H9 (cell line): ENCODE measurements at regions not wholly inside any gene's neighbourhood (a gene's known extent, or its start where the extent isn't known, plus 50 kb on each side); places are given as distances from the start of the nearest gene placed in this dataset.

Source experiments
- DNase-seq: peaks from one replicate; pipeline ENCODE4 v3.0.0-alpha.2; 2017
- H2AFZ ChIP-seq: one replicate; pipeline ENCODE4 v1.6.1; 2013; ENCODE audit warnings: mild to moderate bottlenecking, low read length, control low read depth, moderate library complexity
- H2AK5ac ChIP-seq: 2 replicates; pipeline ENCODE4 v1.6.1; 2013; ENCODE audit warnings: low read length, control low read depth, mixed read lengths; ENCODE audit not compliant: insufficient read length
- H2BK120ac ChIP-seq: one replicate; pipeline ENCODE4 v1.6.1; 2013; ENCODE audit warnings: low read depth, mild to moderate bottlenecking, low read length, control low read depth, inconsistent platforms; ENCODE audit not compliant: poor library complexity, severe bottlenecking
- H2BK12ac ChIP-seq: 2 replicates; pipeline ENCODE4 v1.6.1; 2013; ENCODE audit warnings: low read length, control low read depth, mixed read lengths, low read depth; ENCODE audit not compliant: insufficient read length
- H2BK15ac ChIP-seq: 2 replicates; pipeline ENCODE4 v1.6.1; 2013; ENCODE audit warnings: low read depth, low read length, control low read depth
- H2BK20ac ChIP-seq: one replicate; pipeline ENCODE4 v1.6.1; 2013; ENCODE audit warnings: low read depth, mild to moderate bottlenecking, low read length, control low read depth, inconsistent platforms; ENCODE audit not compliant: poor library complexity, severe bottlenecking
- H2BK5ac ChIP-seq: 2 replicates; pipeline ENCODE4 v1.6.1; 2013; ENCODE audit warnings: low read length, control low read depth, mixed read lengths; ENCODE audit not compliant: insufficient read length
- H3K14ac ChIP-seq: 2 replicates; pipeline ENCODE4 v1.6.1; 2013; ENCODE audit warnings: low read length, control low read depth; ENCODE audit not compliant: insufficient read depth
- H3K18ac ChIP-seq: 2 replicates; pipeline ENCODE4 v1.6.1; 2013; ENCODE audit warnings: low read depth, mild to moderate bottlenecking, mixed read lengths, low read length, control low read depth; ENCODE audit not compliant: insufficient read length
- H3K23ac ChIP-seq: 2 replicates; pipeline ENCODE4 v1.6.1; 2013; ENCODE audit warnings: low read length, control low read depth, mixed read lengths, low read depth; ENCODE audit not compliant: insufficient read length
- H3K23me2 ChIP-seq: 2 replicates; pipeline ENCODE4 v1.6.1; 2013; ENCODE audit warnings: low read depth, mild to moderate bottlenecking, mixed read lengths, low read length, control low read depth; ENCODE audit not compliant: insufficient read length, poor library complexity, severe bottlenecking
- H3K27ac ChIP-seq: 2 replicates; pipeline ENCODE4 v1.5.1; 2013; ENCODE audit warnings: low read length, control low read depth, mixed read lengths, low read depth; ENCODE audit not compliant: insufficient read length
- H3K27me3 ChIP-seq: 2 replicates; pipeline ENCODE4 v1.6.1; 2013; ENCODE audit warnings: low read length, control low read depth, inconsistent platforms; ENCODE audit not compliant: insufficient read depth
- H3K4ac ChIP-seq: 2 replicates; pipeline ENCODE4 v1.6.1; 2013; ENCODE audit warnings: low read depth, mild to moderate bottlenecking, control low read depth, inconsistent platforms, low read length, moderate library complexity
- H3K4me1 ChIP-seq: 2 replicates; pipeline ENCODE4 v1.6.1; 2013; ENCODE audit warnings: low read length, control low read depth, inconsistent platforms; ENCODE audit not compliant: insufficient read depth
- H3K4me2 ChIP-seq: 2 replicates; pipeline ENCODE4 v1.6.1; 2013; ENCODE audit warnings: low read length, control low read depth, mixed read lengths; ENCODE audit not compliant: insufficient read length, insufficient read depth
- H3K56ac ChIP-seq: 2 replicates; pipeline ENCODE4 v1.6.1; 2013; ENCODE audit warnings: low read depth, mild to moderate bottlenecking, mixed read lengths, low read length, control low read depth; ENCODE audit not compliant: insufficient read length
- H3K79me1 ChIP-seq: 2 replicates; pipeline ENCODE4 v1.6.1; 2013; ENCODE audit warnings: low read depth, mild to moderate bottlenecking, moderate library complexity, low read length, control low read depth, inconsistent platforms; ENCODE audit not compliant: insufficient read depth, poor library complexity, severe bottlenecking
- H3K79me2 ChIP-seq: 2 replicates; pipeline ENCODE4 v1.6.1; 2013; ENCODE audit warnings: low read length, control low read depth, inconsistent platforms; ENCODE audit not compliant: insufficient read depth
- H3K9ac ChIP-seq: 2 replicates; pipeline ENCODE4 v1.6.1; 2013; ENCODE audit warnings: low read length, control low read depth, mixed read lengths; ENCODE audit not compliant: insufficient read length; ENCODE audit errors: extremely low read depth
- H3K9me3 ChIP-seq: one replicate; pipeline ENCODE4 v1.6.1; 2013; ENCODE audit warnings: low read depth, low read length, inconsistent platforms; ENCODE audit not compliant: control insufficient read depth
- H3T11ph ChIP-seq: one replicate; pipeline ENCODE4 v1.6.1; 2013; ENCODE audit warnings: mild to moderate bottlenecking, low read length, control low read depth, inconsistent platforms
- H4K20me1 ChIP-seq: one replicate; pipeline ENCODE4 v1.6.1; 2013; ENCODE audit not compliant: control insufficient read depth, insufficient read length, insufficient read depth
- H4K5ac ChIP-seq: 2 replicates; pipeline ENCODE4 v1.6.1; 2013; ENCODE audit warnings: low read depth, mild to moderate bottlenecking, mixed read lengths, low read length, control low read depth; ENCODE audit not compliant: insufficient read length
- H4K8ac ChIP-seq: replicated peaks from 2 replicates; pipeline ENCODE4 v1.6.1; 2013; ENCODE audit warnings: low read length, control low read depth, mixed read lengths, low read depth; ENCODE audit not compliant: insufficient read length
- H4K91ac ChIP-seq: 2 replicates; pipeline ENCODE4 v1.6.1; 2013; ENCODE audit warnings: low read depth, mild to moderate bottlenecking, moderate library complexity, mixed read lengths, low read length, control low read depth; ENCODE audit not compliant: insufficient read length
- H3K27ac Mint-ChIP-seq, 3 experiments: 2 replicates in 2 of 3; 3 replicates in 1 of 3; pipeline ENCODE4 v1.8.0; 2020 to 2021; ENCODE audit warnings: mixed read lengths in 3 of 3, mild to moderate bottlenecking in 1 of 3, moderate library complexity in 1 of 3
- H3K27me3 Mint-ChIP-seq: 2 replicates; pipeline ENCODE4 v1.8.0; 2021; ENCODE audit warnings: low read depth, mild to moderate bottlenecking, moderate library complexity, mixed read lengths
- H3K36me3 Mint-ChIP-seq, 3 experiments: 2 replicates in 2 of 3; 3 replicates in 1 of 3; pipeline ENCODE4 v1.8.0; 2020 to 2021; ENCODE audit warnings: low read depth in 3 of 3, mixed read lengths in 3 of 3; ENCODE audit not compliant: insufficient read depth in 1 of 3
- H3K4me1 Mint-ChIP-seq, 2 experiments: 2 replicates each; pipeline ENCODE4 v1.8.0; 2020; ENCODE audit warnings: mixed read lengths in 2 of 2
- H3K4me3 Mint-ChIP-seq, 2 experiments: 2 replicates in 1 of 2; 3 replicates in 1 of 2; pipeline ENCODE4 v1.8.0; 2020 to 2021; ENCODE audit warnings: mild to moderate bottlenecking in 2 of 2, mixed read lengths in 2 of 2, moderate library complexity in 1 of 2
- H3K9me3 Mint-ChIP-seq, 2 experiments: 2 replicates in 1 of 2; 3 replicates in 1 of 2; pipeline ENCODE4 v1.8.0; 2020; ENCODE audit warnings: mild to moderate bottlenecking in 2 of 2, mixed read lengths in 2 of 2, moderate library complexity in 1 of 2
- CTCF ChIP-seq: fragments of 200-600 bp; sonication (generic); conservative IDR thresholded peaks from 3 replicates; pipeline ENCODE4 v1.8.0; 2021; ENCODE audit warnings: antibody characterized with exemption, mild to moderate bottlenecking
- WGBS: extraction: QIAGEN DNeasy Blood & Tissue Kit; methylation state at CpG from one replicate; pipeline ENCODE4 v1.1.7; 2013; ENCODE audit warnings: missing lambda C conversion rate, low lambda C conversion rate, mixed read lengths; ENCODE audit not compliant: insufficient read length; ENCODE audit errors: extremely low coverage; 5-methylcytosine and 5-hydroxymethylcytosine counted together

DNA sequence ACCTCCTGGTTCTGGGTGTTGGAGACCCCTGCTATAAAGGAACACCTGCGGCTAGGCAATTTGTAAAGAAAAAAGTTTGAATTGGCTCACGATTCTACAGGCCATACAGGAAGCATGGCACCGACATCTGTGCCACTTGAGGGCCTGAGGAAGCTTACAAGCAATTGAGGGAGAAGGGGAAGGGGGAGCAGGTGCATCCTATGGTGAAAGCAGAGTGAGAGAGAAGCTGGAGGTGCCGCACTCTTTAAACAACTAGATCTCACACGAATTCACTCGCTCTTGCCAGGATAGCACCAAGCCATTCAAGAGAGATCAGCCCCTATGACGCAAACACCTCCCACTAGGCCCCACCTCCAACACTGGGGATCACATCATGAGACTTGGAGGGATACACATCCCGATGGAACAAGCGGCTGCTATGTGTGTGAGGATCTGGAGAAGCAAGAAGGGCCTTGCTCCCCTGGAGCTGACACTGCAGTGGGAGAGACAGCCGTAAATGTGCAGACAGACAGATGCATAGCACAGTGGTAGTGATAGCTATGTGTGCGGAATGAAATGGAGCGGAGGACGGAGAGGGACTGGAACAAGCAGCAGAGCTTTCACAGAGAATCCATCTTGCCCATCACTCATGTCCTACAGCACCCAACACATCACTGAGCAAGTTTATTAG, 60.7 kb upstream of the HELT start:
- Histone ChIP-seq H2BK120ac (no peak overlapping the region), H3K14ac (no peak overlapping the region), H3K79me2 (no peaks in the 10 kb centered on the region), H4K5ac (no peak overlapping the region), H4K91ac (no peak overlapping the region), H3K27me3 (no peaks in the 10 kb centered on the region), H2BK20ac (no peak overlapping the region), H2BK5ac (no peak overlapping the region), H2BK12ac (no peak overlapping the region), H3K4me2 (no peak overlapping the region), H3K23me2 (no peaks in the 10 kb centered on the region), H3K9me3 (no peaks in the 10 kb centered on the region), H4K8ac (no peak overlapping the region), H3K4ac (no peak overlapping the region), H3K4me1 (no peaks in the 10 kb centered on the region), H2AK5ac (no peak overlapping the region), H3T11ph (no peak overlapping the region), H3K9ac (no peak overlapping the region), H3K56ac (no peak overlapping the region), H3K23ac (no peak overlapping the region), H4K20me1 (no peaks in the 10 kb centered on the region), H3K79me1 (no peaks in the 10 kb centered on the region), H3K27ac (no peak overlapping the region), H3K18ac (no peak overlapping the region), H2BK15ac (no peak overlapping the region), H2AFZ (no peak overlapping the region)
- no peak overlapping the region for H3K4me3 Mint-ChIP-seq
- H3K9me3 Mint-ChIP-seq, result no peaks in the 10 kb centered on the region
- H3K36me3 Mint-ChIP-seq, result no peaks in the 10 kb centered on the region
- peaks cover 9 to 10% of the 10 kb centered on the region in 2 experiments for H3K4me1 Mint-ChIP-seq
- no peak for TF ChIP-seq CTCF
- WGBS, result no CpG with 5 or more reads among the region's 13 CpGs
- H3K27me3 Mint-ChIP-seq, result no peaks in the 10 kb centered on the region; the same call in 1 of the 2 replicates
- H3K27ac Mint-ChIP-seq, result 0 out of 7 replicates have a peak overlapping the region, but pooled peaks of 1 of the 3 experiments have one; percentile 21
- peak; percentile 14 for DNase-seq
